GM12892 (cell line): ENCODE measurements at regions not wholly inside any gene's neighbourhood (a gene's known extent, or its start where the extent isn't known, plus 50 kb on each side); places are given as distances from the start of the nearest gene placed in this dataset.

ENCODE experiments used
- DNase-seq: peaks from one replicate; pipeline ENCODE4 v3.0.0; 2011; ENCODE audit not compliant: insufficient read length
- FAIRE-seq: peaks from 2 replicates; lab custom pipeline; 2011; peaks lifted over from hg19 to GRCh38; lab: Jason Lieb, UNC
- POLR2A ChIP-seq: IDR thresholded peaks from 2 replicates; pipeline ENCODE4 v1.6.1; 2011; ENCODE audit warnings: low read depth, low read length, control low read depth
- POLR2AphosphoS5 ChIP-seq: IDR thresholded peaks from 2 replicates; pipeline ENCODE4 v1.6.1; 2011; ENCODE audit warnings: low read depth, low read length, control low read depth
- TAF1 ChIP-seq: IDR thresholded peaks from 2 replicates; pipeline ENCODE4 v1.6.1; 2011; ENCODE audit warnings: low read depth, mild to moderate bottlenecking, control low read depth, low read length, borderline replicate concordance

DNA sequence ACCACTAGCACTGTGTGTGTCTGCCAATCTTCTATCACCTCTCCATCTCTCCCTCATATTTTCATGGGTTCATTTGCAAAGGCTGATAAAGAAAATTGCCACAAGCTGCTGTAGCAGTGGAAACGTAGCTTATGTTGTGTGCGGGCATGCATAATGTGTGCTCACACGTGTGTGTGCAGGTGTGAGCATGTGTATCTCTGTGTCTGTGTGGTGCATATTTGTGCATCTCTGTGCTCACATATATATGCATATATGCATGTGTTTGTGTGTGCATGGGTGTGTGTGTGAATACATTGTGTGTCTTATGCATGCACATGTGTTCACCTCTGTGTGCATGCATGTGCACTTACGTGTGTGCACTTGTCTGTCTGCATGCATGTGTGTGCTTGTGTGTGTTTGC is 181.8 kb upstream of the UBL3 start:
- DNase-seq, result no peak
- TF ChIP-seq TAF1, result no peak
- no peak for TF ChIP-seq POLR2A
- no peak for TF ChIP-seq POLR2AphosphoS5
- FAIRE-seq, result no peak

DNA sequence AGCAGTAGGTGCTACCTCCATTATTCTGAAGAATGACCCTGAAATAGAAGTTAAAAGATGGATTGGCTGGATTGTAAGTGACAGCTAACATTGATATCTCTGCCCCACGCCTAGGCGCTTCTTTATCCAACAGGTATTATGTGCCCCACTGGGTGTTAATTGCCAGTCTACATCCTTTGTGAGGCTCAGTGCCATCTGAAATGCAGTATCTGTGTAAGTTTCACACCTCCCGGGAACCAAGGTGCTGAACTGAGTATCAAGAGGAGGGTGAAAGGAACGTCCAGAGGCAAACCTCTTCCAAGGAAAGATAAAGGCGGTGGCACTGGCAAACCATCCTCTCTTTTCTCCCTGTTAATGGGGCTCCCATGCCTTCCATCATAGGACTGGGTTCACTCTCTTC is 181.1 kb upstream of the UBL3 start:
- TF ChIP-seq TAF1 (no peak), POLR2A (no peak), POLR2AphosphoS5 (no peak)
- no peak for FAIRE-seq

GRCh38 chr13:30030141-30030750 is 179.8 kb upstream of the UBL3 start:
- DNase-seq (no peak), FAIRE-seq (no peak)
- TF ChIP-seq TAF1 (no peak), POLR2A (no peak)

More for the DNA sequence above, 181.1 kb upstream of the UBL3 start:
- DNase-seq, result no peak

- DNase-seq (no peak), FAIRE-seq (no peak)
- TF ChIP-seq TAF1, result no peak
- TF ChIP-seq POLR2AphosphoS5, result no peak
- TF ChIP-seq POLR2A, result no peak
These were observed 177.4 kb upstream of the UBL3 start for GRCh38 chr13:30027569-30028455.

GRCh38 chr13:30026909-30027308 is 176.5 kb upstream of the UBL3 start:
- FAIRE-seq (no peak), DNase-seq (no peak)
- TF ChIP-seq TAF1 (no peak), POLR2A (no peak), POLR2AphosphoS5 (no peak)

GRCh38 chr13:30026093-30026492 is 175.7 kb upstream of the UBL3 start:
- FAIRE-seq, result no peak
- DNase-seq, result no peak

DNA sequence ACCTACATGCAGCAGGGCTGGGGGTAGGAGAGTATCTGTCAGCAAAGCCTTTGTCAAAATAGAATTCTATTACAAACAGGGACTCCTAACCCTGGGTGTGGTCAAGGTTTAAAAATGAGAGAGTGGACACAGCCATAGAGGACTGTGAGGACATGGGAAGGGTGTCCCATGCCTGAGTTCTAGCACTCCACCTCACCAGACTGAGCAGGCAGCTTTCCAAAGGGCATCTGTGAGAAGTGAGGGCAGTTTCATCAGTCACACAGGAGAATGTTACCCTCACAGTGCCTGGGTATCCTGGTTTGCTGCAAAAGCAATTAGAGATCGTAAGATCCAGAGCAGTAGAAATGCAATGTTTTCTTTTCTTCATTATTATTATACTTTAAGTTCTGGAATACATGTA is 174.9 kb upstream of the UBL3 start:
- TF ChIP-seq TAF1 (no peak), POLR2A (no peak), POLR2AphosphoS5 (no peak)
- no peak for DNase-seq
- FAIRE-seq, result no peak

More at GRCh38 chr13:30026093-30026492, 175.7 kb upstream of the UBL3 start:
- TF ChIP-seq POLR2AphosphoS5 (no peak), POLR2A (no peak), TAF1 (no peak)

DNA sequence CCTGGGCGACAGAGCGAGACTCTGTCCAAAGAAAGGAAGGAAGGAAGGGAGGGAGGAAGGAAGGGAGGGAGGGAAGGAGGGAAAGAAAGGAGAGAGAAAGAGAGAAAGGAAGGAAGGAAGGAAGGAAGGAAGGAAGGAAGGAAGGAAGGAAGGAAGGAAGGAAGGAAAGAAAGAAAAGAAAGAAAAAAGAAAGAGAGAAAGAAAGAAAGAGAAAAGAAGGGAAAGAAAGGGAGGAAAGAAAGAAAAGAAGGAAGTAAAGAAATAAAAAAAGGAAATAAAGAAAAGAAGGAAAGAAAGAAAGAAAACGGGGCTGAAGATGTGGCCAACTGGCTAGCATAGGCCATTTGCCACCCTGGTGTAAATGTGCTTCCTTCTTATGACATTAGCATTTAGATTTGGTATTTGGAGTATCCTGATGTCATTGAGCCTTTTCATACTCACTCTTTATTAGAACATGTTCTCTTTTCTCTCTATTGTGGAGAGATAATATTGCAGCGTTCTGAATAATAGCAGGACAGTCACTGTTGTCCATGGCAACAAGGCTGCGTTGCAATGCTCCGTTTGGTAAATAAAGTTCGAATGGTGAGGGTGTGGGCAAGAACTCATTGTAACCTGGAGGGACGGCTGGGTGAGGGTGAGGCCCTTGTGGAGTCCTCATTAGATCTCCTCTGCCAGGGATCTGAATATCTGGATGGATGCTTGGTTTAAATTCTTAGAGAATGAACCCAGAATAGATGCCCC is 173.9 kb upstream of the UBL3 start:
- DNase-seq (no peak), FAIRE-seq (no peak)
- no peak for TF ChIP-seq TAF1
- TF ChIP-seq POLR2AphosphoS5, result no peak

GRCh38 chr13:30023196-30023895 is 172.9 kb upstream of the UBL3 start:
- DNase-seq (no peak), FAIRE-seq (no peak)

GRCh38 chr13:30022796-30023195 is 172.4 kb upstream of the UBL3 start:
- TF ChIP-seq TAF1, result no peak
- no peak for TF ChIP-seq POLR2A
- no peak for TF ChIP-seq POLR2AphosphoS5
- FAIRE-seq, result no peak

More at GRCh38 chr13:30023196-30023895, 172.9 kb upstream of the UBL3 start:
- TF ChIP-seq POLR2A, result no peak
- no peak for TF ChIP-seq POLR2AphosphoS5
- no peak for TF ChIP-seq TAF1

DNA sequence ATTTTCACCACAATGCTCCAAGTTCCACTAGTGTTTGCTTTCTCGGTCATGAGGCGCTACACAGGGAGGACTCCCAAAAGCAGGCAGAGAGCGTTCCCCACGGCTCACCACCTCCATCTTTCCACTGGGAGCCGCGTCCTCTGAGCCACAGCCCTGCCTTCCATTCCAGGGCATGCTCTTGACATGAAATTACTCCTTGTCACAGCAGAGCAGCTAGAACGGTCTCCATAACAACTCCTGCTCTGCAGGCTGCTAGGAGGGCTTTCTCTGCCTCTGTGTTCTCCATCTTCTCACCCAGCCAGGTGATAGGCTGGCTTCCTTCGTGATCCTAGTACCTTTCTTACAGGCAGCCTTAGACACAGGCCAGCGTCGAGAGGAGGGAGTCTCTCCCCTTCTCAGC is 171.8 kb upstream of the UBL3 start:
- FAIRE-seq, result no peak
- DNase-seq, result no peak
- TF ChIP-seq POLR2AphosphoS5 (no peak), TAF1 (no peak), POLR2A (no peak)

More at GRCh38 chr13:30022796-30023195, 172.4 kb upstream of the UBL3 start:
- DNase-seq, result no peak
